Spleen (tissue), 7 donors: ENCODE measurements at regions not wholly inside any gene's neighbourhood (a gene's known extent, or its start where the extent isn't known, plus 50 kb on each side); places are given as distances from the start of the nearest gene placed in this dataset.

Source experiments
- CTCF ChIP-seq, 11 experiments: fragments of 200-600 bp in 7 of 11; fragments of 450-650 bp in 4 of 11; sonication (generic) in 4 of 11; IDR thresholded peaks in 8 of 11; conservative IDR thresholded peaks in 3 of 11; 1 replicate in 7 of 11; 2 replicates in 4 of 11; pipeline versions ENCODE4 v1.4.0 to v1.8.0; 2016 to 2021; ENCODE audit warnings: antibody characterized with exemption in 11 of 11, inconsistent platforms in 4 of 11, mild to moderate bottlenecking in 1 of 11
- POLR2A ChIP-seq, 3 donors: fragments of 450-650 bp; IDR thresholded peaks; one replicate each; pipeline ENCODE4 v1.5.1; 2017; ENCODE audit warnings: antibody characterized with exemption in 3 of 3, mild to moderate bottlenecking in 1 of 3
- donor health status: DM: no; HTN: no; CAD: no; lungs with moderate emphysema.
- donor health status: DM: no; HTN: no; CAD: no.
- donor health status: DM: no; HTN: no; CAD: no.

GRCh38 chr9:118058227-118058626 lies 354.0 kb downstream of the TLR4 start:
- TF ChIP-seq CTCF (IDR thresholded peaks at IDR 0.05 in 8 of 11, conservative IDR thresholded peaks at IDR 0.05 in 3 of 11) (no peak), POLR2A (IDR thresholded peaks at IDR 0.05) (no peak)
